Aorta (tissue), 5 donors: ENCODE measurements at regions not wholly inside any gene's neighbourhood (a gene's known extent, or its start where the extent isn't known, plus 50 kb on each side); places are given as distances from the start of the nearest gene placed in this dataset.
A peak's percentile ranks its signal among the peaks of the same experiment; 100 is the strongest.

ENCODE experiments used
- ATAC-seq: fragments of 200-7000 bp; cut with Tn5 transposase; one replicate; pipeline ENCODE4 v1.9.1; 2022; ENCODE audit warnings: moderate library complexity; ENCODE audit not compliant: low FRiP score
- DNase-seq, 2 donors: peaks; one replicate each; pipeline ENCODE4 v3.0.0-alpha.2; 2020
- H3K27ac ChIP-seq, 2 donors: one replicate each; pipeline ENCODE4 v1.5.1; 2013; ENCODE audit warnings: low read length in 2 of 2, mild to moderate bottlenecking in 2 of 2, moderate library complexity in 2 of 2, control low read depth in 1 of 2, inconsistent platforms in 1 of 2, low read depth in 1 of 2
- H3K27me3 ChIP-seq, 2 donors: one replicate each; pipeline ENCODE4 v1.6.1; 2013; ENCODE audit warnings: control low read depth in 1 of 2, low read length in 1 of 2, mild to moderate bottlenecking in 1 of 2, moderate library complexity in 1 of 2; ENCODE audit not compliant: insufficient read depth in 2 of 2, control insufficient read depth in 1 of 2
- H3K36me3 ChIP-seq, 2 donors: one replicate each; pipeline ENCODE4 v1.6.1; 2013; ENCODE audit warnings: control low read depth in 1 of 2, low read length in 1 of 2, mild to moderate bottlenecking in 1 of 2; ENCODE audit not compliant: insufficient read depth in 2 of 2, control insufficient read depth in 1 of 2
- H3K4me1 ChIP-seq, 2 donors: one replicate each; pipeline ENCODE4 v1.6.1; 2013; ENCODE audit warnings: low read length in 2 of 2, control low read depth in 1 of 2, mild to moderate bottlenecking in 1 of 2, moderate library complexity in 1 of 2; ENCODE audit not compliant: insufficient read depth in 2 of 2, control insufficient read depth in 1 of 2
- H3K4me3 ChIP-seq, 2 donors: one replicate each; pipeline ENCODE4 v1.5.1; 2013; ENCODE audit warnings: low read length in 2 of 2, control low read depth in 1 of 2, mild to moderate bottlenecking in 1 of 2
- H3K9me3 ChIP-seq: one replicate; pipeline ENCODE4 v1.6.1; 2013; ENCODE audit warnings: mild to moderate bottlenecking, low read length; ENCODE audit not compliant: control insufficient read depth
- WGBS, 2 donors: extraction: QIAGEN DNeasy Blood & Tissue Kit; methylation state at CpG; one replicate each; pipeline ENCODE4 v1.1.7; 2013; 5-methylcytosine and 5-hydroxymethylcytosine counted together
- intact Hi-C, 2 donors: fragments of 100-400 bp; cut with DNase I; formaldehyde crosslinking; loops; one replicate each; pipeline versions ENCODE4 v1.14.2 to v1.15.0; 2022
- donor health status: healthy with polysubstance abuse.
- donor health status: Bipolar disorder and iron deficiency.
- donor health status: DM: no; HTN: no; CAD: no.
- donor health status: DM: no; HTN: no; CAD: no.
- donor health status: DM: yes; HTN: yes; CAD: no.

GRCh38 chr15:69896606-69897005, 201.1 kb downstream of the TLE3 start:
- no peak overlapping the region for H3K27ac ChIP-seq
- H3K36me3 ChIP-seq: no peaks in the 10 kb centered on the region
- DNase-seq: no peak
- intact Hi-C loops: no loop called here
- H3K9me3 ChIP-seq: peaks cover 1% of the 10 kb centered on the region
- ATAC-seq: peak; percentile 4
- H3K27me3 ChIP-seq: peaks cover 0 to 3% of the 10 kb centered on the region in 2 donors
- H3K4me1 ChIP-seq: no peaks in the 10 kb centered on the region
- H3K4me3 ChIP-seq: no peak overlapping the region

DNA sequence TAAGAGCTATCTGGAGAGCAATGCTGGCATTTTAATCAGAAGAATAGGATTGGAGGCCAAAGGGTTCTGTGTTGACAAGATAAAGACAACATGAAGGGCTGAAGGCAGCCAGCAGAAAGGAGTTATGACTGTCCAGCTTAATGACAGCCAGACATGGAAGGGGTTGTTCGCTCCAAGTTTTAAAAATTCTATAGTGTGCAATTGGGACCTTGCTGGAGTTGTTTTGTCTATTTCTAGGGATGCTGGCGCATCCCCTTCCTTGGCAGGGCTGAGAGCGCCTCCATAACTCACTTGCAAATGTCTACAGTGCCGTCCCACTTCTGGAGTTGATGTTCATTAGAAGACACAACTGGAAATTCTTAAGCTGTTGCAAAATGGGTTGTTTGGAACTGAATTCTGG, 200.7 kb downstream of the TLE3 start:
- Histone ChIP-seq H3K27me3 (peaks cover 0 to 3% of the 10 kb centered on the region in 2 donors), H3K27ac (no peak overlapping the region), H3K4me1 (no peaks in the 10 kb centered on the region), H3K9me3 (peaks cover 1% of the 10 kb centered on the region), H3K36me3 (no peaks in the 10 kb centered on the region), H3K4me3 (no peak overlapping the region)
- intact Hi-C loops: no loop called here
- DNase-seq (no peak), ATAC-seq (peak; percentile 58)
- 73 to 78% methylated on average over 4 of the region's 4 CpGs for WGBS, 2 donors

DNA sequence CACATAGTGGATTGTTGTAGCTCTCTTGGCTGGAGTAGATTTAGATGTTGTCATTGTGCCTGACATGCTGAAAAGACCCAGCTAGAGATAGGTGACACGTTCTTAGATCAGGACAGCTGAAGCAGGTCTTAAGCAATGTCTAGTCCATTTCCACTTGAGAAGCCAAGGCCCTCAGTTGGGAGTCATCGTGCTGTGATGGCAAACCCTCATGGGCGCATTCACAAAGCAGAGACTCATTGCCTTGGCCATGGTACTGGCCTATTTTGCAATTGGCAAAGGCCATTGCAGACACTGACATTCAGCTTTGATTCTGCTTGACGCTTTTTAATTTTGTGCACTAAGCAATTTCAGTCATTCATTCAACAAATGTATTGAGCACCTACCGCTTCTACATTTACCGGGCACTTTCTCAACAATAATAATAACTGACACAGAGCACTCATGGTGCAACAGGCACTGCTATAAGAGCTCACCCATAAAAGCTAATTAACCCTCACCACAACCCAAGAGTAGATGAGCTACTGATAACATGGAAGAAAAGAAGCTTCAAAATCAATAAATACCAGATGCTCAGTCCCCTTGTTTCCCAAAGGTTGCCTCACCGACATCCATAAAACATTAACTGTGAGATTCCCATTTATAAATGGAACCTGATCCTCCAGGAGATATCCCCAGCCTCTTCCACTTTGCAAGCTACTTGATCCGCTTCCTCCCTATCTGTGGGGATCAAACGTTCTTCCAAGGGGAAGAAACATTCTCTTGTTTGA, 200.1 kb downstream of the TLE3 start:
- Histone ChIP-seq H3K27me3 (peaks cover 0 to 3% of the 10 kb centered on the region in 2 donors), H3K36me3 (no peaks in the 10 kb centered on the region), H3K9me3 (peaks cover 1% of the 10 kb centered on the region), H3K4me3 (no peak overlapping the region), H3K4me1 (no peaks in the 10 kb centered on the region), H3K27ac (no peak overlapping the region)
- intact Hi-C loops: no loop called here
- WGBS, 2 donors: 73 to 82% methylated on average over 9 of the region's 9 CpGs
- DNase-seq (no peak), ATAC-seq (no peak)

- ATAC-seq (no peak), DNase-seq (no peak)
- no peak overlapping the region for H3K4me3 ChIP-seq
- H3K9me3 ChIP-seq: peaks cover 1% of the 10 kb centered on the region
- WGBS, 2 donors: 97% methylated on average over 2 of the region's 2 CpGs
- no peak overlapping the region for H3K27ac ChIP-seq
- intact Hi-C loops: no loop called here
- H3K27me3 ChIP-seq: peaks cover 0 to 3% of the 10 kb centered on the region in 2 donors
- no peaks in the 10 kb centered on the region for H3K4me1 ChIP-seq
- H3K36me3 ChIP-seq: no peaks in the 10 kb centered on the region
These were observed 199.5 kb downstream of the TLE3 start for GRCh38 chr15:69898243-69898642.

- Histone ChIP-seq H3K27me3 (no peaks in the 10 kb centered on the region), H3K36me3 (no peaks in the 10 kb centered on the region), H3K4me1 (no peaks in the 10 kb centered on the region), H3K4me3 (no peak overlapping the region), H3K27ac (no peak overlapping the region), H3K9me3 (no peaks in the 10 kb centered on the region)
- ATAC-seq: no peak
- intact Hi-C loops: no loop called here
- no peak for DNase-seq
- 86 to 87% methylated on average over 7 of the region's 7 CpGs for WGBS, 2 donors
These were observed 195.2 kb downstream of the TLE3 start for GRCh38 chr15:69902414-69903062.

DNA sequence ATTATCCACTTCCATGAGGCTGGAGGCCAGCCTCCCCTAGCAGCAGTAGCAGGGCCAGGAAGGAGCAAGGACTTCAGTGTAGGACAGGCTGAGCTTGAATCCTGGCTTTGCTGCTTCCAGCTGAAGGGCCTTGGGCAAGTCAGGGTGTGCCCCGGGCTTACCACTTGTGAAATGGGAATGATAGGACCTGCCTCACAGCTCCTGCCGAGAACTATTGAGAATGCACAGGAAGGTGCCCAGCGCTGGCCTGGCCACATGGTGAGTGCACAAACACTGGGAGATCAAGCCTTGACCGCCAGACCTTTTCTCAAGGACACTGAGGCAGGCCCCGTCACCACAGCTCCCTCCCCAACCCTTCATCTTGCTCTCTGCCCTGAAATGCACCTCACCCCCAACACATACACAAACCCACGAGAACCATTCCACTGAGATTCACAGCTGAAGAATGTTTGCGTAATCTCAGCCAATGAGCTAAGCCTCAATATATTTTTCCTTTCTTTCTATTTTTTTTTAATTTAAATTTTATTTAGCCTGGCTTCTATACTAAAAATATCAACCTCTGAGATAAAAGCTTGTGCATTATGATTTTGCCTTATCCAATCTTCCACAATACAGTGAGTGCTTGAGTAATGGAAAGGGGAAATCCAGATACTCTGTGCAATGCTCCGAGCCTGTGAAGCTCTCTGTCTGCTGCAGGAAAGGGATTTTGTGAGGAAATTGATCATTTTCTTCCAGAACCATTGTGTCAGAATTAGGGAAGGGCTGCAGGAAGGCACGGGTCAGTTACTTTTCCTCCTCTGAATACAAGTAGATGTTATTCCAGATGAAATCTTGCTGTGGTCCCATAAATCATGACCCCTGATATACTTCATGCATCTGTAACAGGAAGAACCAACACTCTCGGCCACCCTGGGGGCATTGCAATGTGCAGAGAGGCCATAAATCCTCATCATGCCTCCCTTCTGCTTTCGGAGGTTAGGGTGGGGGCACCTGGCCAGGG, 193.9 kb downstream of the TLE3 start:
- H3K4me3 ChIP-seq: no peak overlapping the region
- WGBS, 2 donors: 37 to 40% methylated on average over 11 of the region's 11 CpGs
- no peak overlapping the region for H3K27ac ChIP-seq
- intact Hi-C loops: no loop called here
- DNase-seq: no peak
- no peaks in the 10 kb centered on the region for H3K4me1 ChIP-seq
- no peaks in the 10 kb centered on the region for H3K9me3 ChIP-seq
- no peak for ATAC-seq
- H3K36me3 ChIP-seq: no peaks in the 10 kb centered on the region
- H3K27me3 ChIP-seq: no peaks in the 10 kb centered on the region

- H3K4me3 ChIP-seq: no peak overlapping the region
- intact Hi-C loops: no loop called here
- H3K36me3 ChIP-seq: no peaks in the 10 kb centered on the region
- H3K9me3 ChIP-seq: no peaks in the 10 kb centered on the region
- no peak overlapping the region for H3K27ac ChIP-seq
- no peaks in the 10 kb centered on the region for H3K27me3 ChIP-seq
- WGBS, 2 donors: 84 to 91% methylated on average over 11 of the region's 11 CpGs
- DNase-seq: no peak
- no peak for ATAC-seq
- no peaks in the 10 kb centered on the region for H3K4me1 ChIP-seq
These were observed 191.2 kb downstream of the TLE3 start for GRCh38 chr15:69906256-69907185.

DNA sequence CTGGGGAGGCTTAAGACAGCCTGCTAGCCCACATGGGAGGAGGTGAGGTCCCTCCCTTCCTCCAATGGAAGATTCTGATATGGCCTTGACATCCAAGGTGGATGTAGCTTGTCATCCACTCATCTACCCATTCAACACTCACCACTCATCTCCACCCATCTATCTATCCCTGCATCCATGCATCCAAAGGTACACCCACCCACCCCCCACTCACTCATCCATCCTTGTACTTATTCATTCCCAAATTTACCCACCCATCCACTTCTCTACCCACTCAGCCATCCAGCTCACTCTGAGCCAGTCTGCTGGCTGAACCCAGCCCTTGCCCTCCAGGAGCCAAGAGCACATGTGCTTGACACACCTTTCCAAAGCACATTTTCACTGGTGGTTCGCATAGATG, 189.7 kb downstream of the TLE3 start:
- DNase-seq: no peak
- Histone ChIP-seq H3K4me1 (no peaks in the 10 kb centered on the region), H3K27me3 (no peaks in the 10 kb centered on the region), H3K9me3 (no peaks in the 10 kb centered on the region), H3K27ac (no peak overlapping the region), H3K36me3 (no peaks in the 10 kb centered on the region), H3K4me3 (no peak overlapping the region)
- ATAC-seq: no peak
- WGBS, 2 donors: 96 to 97% methylated on average over 1 of the region's 1 CpG
- intact Hi-C loops: no loop called here
